T follicular helper cell (primary cell): ENCODE measurements at regions not wholly inside any gene's neighbourhood (a gene's known extent, or its start where the extent isn't known, plus 50 kb on each side); places are given as distances from the start of the nearest gene placed in this dataset.
"Not testable (repeated sequence)": the region's sequence is repeated elsewhere in the genome, so short reads cannot be mapped to it uniquely, and the experiment has no call there.

ENCODE experiments used
- DNase-seq: peaks from one replicate; pipeline ENCODE4 v3.0.0-alpha.2; 2020; ENCODE audit warnings: low read depth

DNA sequence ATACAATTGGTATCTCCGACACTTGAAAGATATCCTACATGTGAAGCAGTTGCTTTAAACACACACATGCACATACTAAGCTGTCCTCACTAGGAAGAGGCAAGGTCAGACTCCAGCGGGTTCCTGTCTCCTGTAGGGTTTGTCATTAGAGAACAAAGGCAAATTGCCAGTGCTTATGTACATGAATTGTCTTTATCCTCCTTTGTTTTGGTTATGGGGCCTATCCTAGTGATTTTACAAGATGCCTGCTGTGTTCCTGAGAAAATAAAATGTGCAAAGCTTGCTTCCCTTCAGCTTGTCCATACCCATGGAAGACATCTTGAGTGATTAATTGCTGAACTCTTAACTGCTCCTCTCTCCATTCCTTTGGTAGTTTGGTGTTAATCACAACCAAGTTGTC, 86.7 kb upstream of the SLC39A10 start:
- DNase-seq = no peak

DNA sequence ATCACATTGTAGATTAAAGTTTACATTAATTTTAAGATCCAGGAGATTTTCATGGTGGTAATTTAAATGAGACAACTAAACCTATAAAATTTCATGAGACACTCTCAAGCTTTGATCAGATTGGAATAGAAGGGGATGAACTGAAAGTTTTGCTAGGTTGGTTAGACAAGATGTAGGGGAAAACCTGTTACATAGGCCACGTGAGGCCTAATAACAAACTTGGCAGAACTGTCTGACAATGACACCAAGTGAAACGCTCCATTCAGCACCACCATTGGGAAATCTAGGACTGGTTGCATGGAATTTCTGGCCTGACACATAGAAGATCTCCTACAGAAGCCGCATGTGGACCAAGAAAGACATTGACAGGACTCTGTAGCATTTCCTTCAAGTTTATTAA, 87.8 kb upstream of the SLC39A10 start:
- DNase-seq = no peak

DNA sequence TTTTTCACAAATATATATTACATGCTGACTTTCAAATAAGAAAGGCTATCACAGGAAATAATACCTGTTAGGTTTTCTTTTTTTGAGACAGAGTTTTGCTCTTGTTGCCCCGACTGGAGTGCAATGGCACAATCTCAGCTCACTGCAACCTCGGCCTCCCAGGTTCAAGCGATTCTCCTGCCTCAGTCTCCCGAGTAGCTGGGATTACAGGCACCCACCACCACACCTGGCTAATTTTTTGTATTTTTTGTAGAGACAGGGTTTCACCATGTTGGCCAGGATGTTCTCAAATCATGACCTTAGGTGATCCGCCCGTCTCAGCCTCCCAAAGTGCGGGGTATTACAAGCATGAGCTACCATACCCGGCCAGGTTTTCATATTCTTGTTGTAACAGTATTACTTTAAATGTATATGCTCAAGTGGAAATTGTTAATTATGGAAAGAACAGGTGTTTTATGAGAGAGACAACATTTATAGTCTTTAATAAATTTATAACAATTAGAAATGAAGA, 92.3 kb upstream of the SLC39A10 start:
- not testable (repeated sequence) for DNase-seq

DNA sequence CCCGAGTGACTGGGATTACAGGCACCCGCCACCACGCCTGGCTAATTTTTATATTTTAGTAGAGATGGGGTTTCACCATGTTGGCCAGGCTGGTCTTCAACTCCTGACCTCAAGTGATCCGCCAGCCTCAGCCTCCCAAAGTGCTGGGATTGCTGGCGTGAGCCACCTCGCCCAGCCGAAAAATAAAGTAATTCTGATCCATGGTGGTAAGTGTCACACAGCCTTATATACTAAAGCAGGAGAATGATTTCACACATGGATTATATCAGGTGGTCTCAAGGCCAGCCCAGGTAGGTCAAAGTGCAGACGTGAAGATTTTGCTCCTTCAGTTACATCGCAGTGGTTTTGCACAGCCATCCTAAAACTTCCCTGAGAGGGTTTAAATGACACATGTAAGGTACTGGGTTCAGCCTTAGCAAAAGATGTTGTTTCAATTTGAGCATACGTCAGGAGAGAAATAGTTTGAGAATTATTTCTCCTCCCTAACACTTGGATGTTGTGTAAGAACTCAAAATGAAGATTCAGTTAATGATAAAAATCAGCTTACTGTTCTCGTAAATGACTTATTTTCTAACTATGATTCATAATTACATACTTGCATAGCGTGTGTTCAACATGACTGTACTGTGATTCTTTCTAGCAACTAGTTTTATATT, 93.0 kb upstream of the SLC39A10 start:
- no peak for DNase-seq

DNA sequence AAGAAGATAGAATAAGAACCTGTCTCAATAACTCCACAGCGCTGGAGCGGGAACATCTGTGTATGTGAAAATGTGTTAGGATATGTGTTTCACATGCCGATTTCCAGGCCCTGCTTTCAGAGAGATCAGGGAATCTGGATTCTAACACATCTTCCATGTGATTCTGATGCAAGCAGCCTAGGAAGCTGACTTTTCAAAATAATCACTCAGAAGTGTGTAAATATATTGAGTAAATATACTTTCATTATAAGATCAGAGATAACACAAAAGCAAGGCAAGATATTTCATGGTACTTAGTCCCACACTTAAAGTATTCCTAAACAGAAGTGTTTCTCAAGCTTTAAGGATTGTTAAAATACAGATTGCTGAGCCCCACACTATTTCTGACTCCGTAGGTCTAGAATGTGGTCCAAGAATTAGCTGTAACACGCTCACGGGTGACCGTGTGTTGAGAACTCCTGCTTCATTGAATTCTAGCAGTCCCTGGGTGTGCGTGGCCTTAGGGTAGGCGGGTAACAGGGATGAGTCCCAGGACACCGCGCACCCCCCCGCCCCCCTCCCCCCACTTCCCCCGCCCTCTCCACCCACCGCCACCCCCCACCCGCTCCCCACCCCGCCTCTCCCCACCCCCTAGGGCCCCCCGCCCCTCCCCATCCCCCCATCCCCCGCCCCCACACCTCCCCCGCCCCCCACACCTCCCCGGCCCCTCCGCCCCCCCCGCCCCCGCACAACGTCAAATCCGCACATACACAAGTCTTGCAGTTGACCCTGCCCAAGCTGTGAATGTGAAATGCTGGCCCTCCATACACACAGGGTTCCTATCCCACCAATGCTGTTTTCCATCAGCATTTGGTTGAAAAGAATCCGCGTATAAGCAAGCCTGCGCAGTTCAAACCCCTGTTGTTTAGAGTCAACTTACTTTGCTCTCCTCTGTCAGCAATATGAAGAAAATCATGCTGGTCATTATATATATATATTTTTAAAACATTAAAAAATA, 94.2 kb upstream of the SLC39A10 start:
- DNase-seq = no peak

DNA sequence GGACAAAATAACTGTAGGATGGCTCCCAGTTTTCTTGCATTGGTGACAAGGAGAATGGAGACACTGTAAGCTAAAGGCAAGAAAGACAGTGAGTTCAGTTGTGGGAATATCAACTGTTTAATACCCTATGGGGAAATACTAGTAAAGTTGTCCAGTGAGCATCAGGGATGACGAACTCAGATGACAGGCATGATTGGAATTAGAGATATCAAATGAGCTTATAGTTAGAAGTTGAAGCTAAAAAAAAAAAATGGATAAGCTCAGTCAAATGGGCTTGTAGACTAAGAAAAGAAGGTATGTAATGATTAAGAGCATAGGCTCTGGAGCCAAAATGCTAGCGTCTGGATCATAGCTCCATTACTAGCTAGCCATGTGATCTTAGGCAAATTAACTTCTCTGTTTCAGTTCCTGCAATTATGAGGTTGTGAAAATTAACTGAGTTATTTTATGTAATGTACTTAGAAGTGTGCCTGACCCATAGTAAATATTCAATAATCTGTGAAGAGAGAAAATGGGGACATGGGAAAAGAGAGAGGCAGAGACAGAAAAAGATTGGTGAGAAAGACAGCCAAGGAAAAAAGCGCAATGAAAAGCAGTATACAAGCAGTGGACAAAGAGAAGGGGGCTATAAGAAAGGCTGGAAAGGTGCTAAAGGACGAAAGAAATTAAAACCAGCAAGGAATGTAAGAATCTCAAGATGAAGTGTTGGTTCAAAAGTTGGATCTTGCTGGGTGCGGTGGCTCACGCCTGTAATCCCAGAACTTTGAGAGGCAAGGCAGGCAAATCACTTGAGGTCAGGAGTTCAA, 95.7 kb upstream of the SLC39A10 start:
- no peak for DNase-seq

DNA sequence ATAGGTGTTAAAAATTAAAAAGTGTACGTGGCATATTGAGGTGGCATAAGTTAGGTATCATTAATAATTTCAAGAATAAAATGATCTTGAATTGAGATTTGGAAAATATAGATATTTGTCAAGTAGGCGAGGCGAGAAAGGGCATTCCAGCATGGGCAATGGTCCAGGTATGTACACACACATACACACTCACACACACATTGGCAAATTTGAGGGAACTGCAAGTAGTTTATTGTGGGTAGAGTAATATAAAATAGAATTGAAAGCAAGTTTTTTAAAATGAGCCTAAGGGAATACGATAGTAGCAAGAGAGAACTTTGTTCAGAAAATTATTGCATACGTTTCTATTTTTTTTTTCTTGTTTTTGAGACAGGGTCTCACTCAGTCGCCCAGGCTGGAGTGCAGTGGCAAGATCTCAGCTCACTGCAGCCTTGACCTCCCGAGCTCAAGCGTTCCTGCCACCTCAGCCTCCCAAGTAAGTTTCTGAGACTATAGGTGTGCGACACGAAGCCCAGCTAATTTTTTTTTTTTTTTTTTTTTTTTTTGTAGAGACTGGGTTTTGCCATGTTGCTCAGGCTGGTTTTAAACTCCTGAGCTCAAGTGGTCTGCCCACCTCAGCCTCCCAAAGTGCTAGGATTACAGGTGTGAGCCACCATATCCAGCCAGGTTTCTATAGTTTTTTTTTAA, 96.7 kb upstream of the SLC39A10 start:
- no peak for DNase-seq

DNA sequence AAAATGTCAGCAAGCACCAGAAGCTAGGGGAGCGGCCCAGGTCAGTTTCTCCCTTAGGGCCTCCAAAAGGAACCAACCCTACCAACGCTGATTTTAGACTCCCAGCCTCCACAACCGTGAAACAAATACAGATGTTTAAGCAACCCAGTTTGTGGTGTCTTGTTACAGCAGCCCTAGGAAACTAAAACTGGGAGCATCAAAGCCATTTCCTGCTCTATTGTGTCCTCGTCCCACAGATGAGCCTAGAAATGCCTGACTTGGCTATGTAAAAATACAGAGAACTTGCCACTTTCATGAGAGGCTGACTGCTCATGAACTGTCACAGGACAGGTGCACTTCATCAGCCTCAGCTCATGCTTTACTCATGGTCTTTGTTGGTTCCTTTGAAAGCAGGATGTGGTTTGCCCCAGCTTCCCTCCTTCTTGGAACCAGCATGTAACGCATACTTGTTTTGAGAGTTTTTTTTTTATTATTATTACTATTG, 97.6 kb upstream of the SLC39A10 start:
- peak; percentile 81 for DNase-seq

DNA sequence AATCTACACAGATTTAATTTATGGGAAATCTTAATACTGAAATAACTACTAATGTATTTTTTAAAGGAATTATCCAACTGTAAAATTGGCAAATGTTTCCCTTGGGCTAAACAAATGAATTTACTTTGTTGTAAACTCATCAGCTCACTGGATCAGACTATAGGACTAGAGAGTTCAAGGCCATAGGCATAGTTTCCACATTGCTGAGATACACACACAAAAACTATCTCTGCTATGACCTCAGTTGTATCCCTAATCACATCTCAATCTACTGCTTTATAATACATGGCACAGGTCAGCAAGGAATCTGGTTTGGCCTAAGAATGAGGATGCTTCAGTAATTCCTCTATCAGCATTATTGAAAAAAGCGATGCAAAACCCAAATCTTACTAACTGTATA, 101.1 kb upstream of the SLC39A10 start:
- no peak for DNase-seq

DNA sequence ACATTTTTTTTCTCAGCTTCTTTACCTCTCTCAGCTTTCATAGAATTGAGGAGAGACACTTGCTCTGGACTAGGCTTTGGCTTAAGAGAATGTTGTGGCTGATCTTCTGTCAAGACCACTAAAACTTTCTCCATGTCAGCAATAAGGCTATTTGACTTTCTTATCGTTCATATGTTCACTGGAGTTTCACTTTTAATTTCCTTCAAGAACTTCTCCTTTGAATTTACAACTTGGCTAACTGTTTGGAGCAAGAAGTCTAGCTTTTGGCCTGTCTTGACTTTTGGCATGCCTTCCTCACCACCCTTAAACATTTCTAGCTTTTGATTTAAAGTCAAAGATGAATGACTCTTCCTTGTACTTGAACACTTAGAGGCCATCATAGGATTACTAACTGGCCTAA, 104.4 kb upstream of the SLC39A10 start:
- no peak for DNase-seq

DNA sequence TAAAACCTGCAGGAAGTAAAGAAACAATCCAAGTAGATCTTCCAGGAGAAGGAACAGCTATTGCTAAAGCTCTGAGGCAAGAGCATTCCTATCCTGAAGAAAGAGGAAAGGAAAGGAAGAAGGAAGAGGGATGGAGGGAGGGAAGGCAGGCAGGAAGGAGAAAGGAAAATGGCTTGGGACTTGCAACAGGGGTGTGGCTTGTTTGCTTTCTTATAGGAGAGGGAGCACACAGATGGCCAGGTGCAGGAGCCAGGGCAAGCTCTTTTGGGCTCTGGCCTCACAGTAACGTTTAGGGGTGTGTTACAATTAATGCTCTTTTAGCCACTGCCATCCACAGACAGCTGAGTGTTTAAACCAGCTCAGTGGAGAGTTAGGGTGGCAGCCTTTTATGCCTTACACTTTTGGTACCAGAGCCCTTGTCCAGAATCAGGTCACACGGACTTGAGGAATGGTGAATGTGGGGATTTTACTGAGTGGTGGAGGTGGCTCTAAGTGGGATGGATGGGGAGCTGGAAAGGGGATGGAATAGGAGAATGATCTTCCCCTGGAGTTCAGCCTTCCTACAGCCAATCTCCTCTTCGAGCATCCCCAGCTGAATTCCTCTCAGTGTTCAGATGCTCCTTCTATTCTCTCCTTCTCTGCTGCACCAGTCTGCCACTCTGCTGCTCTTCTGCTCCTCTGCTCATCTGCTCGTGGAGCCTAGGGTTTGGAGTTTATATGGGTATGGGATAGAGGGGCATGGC, 108.7 kb upstream of the SLC39A10 start:
- no peak for DNase-seq

DNA sequence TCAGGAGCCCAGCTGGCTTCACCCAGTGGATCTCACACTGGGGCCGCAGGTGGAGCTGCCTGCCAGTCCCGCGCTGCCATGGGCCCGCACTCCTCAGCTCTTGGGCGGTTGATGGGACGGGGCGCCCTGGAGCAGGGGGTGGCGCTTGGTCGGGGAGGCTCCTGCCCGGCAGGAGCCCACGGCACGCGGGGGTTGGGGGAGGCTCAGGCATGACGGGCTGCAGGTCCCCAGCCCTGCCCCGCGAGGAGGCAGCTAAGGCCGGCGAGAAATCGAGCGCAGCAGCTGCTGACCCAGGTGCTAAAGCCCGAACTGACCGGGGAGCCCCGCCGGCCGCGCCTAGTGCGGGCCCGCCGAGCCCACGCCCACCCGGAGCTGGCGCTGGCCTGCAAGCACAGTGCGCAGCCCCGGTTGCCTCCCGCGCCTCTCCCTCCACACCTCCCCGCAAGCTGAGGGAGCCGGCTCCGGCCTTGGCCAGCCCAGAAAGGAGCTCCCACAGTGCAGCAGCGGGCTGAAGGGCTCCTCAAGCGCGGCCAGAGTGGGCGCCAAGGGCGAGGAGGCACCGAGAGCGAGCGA, 109.7 kb upstream of the SLC39A10 start:
- not testable (repeated sequence) for DNase-seq

DNA sequence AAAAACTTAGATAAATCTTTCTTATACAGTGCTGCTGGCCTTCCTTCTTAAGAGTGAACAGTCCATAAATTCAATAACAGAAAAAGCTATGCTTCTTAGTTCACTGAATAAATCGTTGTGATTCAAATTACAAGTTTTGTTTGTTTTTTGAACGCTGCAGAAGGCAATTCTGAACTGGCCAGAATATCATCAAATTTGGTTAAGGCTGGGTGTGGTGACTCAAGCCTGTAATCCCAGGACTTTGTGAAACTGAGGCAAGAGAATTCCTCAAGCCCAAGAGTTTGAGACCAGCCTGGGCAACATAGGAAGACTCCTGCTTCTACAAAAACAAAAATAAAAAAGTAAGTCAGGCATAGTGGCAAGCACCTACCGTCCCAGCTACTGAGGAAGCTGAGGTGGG, 111.2 kb upstream of the SLC39A10 start:
- no peak for DNase-seq

DNA sequence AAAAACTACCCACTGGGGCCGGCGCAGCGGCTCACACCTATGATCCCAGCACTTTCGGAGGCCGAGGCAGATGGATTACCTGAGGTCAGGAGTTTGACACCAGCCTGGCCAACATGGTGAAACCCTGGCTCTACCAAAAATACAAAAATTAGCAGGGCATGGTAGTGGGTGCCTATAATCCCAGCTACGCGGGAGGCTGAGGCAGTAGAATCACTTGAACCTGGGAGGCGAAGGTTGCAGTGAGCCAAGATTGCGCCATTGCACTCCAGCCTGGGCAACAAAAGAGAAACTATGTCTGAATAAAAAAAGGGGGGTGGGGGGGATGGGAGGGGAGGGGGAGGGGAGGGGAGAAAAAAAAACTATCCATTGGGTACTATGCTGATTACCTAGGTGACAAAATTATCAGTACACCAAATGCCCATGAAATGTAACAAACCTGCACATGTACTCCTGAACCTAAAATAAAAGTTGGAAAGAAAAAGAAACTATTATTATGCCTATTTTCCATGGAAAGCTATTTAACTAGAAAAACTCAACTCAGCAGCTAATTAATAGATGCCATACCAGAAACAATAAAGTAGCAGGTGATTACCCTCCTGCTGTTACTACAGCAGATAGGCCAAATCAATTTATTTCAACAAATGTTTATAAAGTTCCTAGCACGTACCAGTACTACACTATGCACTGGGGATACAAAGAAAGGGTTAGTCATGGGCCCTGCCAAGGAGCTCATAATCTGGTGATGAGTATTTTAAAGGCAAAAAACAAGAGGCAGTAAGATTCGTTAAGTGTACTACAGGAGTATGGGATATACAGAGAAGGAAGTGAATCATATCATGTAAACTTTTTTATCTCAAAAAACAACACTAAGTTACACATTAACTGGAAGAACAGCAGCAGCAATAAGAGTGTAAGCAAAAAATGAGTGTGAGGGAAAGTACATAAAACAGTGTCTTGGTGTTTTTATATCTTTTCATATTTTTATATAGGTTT, 112.8 kb upstream of the SLC39A10 start:
- no peak for DNase-seq

DNA sequence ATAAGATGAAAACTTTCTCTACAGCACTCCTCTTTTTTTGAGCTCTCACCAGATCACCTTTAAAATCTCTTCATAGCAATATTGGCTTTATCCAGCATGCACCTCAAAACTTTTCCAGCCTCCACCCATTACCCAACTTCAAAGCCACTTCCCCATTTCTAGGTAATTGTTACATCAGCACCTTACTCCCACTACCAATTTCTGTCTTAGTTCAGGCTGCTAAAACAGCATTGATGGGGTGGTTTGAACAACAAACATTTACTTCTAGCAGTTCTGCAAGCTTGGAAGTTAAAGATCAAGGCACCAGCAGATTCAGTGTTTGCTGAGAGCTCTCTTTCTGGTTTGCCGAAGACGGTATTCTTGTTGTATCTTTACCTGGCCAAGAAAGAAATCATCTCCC, 114.0 kb upstream of the SLC39A10 start:
- no peak for DNase-seq

DNA sequence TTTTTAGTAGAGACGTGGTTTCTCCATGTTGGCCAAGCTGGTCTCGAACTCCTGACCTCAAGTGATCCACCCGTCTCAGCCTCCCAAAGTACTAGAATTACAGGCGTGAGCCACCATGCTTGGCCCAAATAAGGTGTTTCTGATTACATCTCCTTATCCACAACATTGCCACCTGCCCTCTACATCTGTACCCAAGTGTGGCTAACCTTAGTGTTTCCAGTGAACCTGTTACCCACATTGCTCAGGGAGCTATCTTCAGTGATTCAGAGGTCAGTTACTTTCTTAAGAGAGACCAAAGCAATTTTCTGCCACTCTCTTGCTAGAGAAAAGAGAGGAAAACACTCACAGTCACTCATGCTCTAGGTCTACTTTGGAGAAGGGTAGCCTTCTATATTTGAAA, 115.0 kb upstream of the SLC39A10 start:
- no peak for DNase-seq

DNA sequence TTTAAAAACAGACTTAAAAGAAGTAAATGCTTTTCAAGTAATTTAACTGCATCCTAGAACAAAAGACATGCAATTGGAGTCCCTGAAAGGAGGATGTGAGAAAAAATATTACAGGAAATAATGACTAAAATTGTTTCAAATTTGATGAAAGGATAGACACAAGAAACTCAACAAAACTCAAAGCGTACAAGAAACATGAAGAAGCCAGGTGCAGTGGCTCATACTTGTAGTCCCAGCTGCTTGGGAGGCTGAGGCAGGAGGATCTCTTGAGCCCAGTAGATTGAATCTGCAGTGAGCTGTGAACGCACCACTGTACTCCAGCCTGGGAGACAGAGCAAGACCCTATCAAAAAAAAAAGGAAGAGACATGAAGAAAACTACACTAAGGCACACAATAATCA, 118.1 kb upstream of the SLC39A10 start:
- no peak for DNase-seq

DNA sequence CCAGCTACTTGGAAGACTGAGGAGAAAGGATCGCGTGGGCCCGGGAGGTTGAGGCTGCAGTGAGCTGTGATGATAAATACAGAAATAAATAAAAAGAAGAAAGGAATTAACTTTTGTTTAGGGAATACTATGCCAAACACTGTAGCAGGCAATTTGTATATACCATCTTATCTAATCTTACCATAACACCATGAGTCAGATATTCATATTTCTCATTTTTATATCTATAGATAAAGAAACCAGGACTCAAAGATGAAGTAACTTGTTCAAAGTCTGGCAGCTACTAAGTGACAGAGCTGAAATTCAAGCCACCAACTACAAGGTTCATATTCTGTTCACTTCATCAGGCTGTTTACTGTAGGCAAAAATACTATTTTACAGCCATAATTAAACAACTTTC, 119.2 kb upstream of the SLC39A10 start:
- DNase-seq = no peak

DNA sequence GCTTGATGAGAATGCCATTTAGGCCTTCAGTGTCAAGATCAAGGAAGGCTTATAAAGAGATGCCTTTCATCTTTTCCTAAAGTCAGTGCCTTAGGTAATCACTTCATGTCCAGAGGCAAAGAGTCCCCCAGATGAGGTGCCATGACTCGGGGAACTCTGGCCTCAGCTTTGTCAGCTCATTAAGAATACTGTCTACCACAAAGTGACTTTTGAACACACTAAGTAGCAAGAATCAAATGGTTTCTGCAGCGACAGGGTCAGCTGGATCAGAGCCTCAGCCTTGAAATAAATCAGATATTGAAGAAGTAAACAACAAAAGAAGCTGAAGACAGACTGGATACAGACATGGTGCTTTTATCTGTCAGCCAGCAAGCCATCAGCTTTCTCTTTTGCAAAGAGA, 120.1 kb upstream of the SLC39A10 start:
- DNase-seq = no peak
